ENCODE measurements at regions not wholly inside any gene's neighbourhood (a gene's known extent, or its start where the extent isn't known, plus 50 kb on each side); places are given as distances from the start of the nearest gene placed in this dataset.

GRCh38 chr5:112668911-112669310, 68.8 kb upstream of the APC start:
- no peak for DNase-seq

GRCh38 chr5:112669328-112669963, 68.2 kb upstream of the APC start:
- no peak for DNase-seq

- DNase-seq = no peak
Observed at GRCh38 chr5:112671687-112672086, 66.0 kb upstream of the APC start.

- no peak for DNase-seq
Observed at GRCh38 chr5:112681481-112681908, 56.2 kb upstream of the APC start.

GRCh38 chr5:112682621-112683061, 55.0 kb upstream of the APC start:
- DNase-seq = no peak

- no peak for DNase-seq
Observed at GRCh38 chr5:112684121-112684520, 53.6 kb upstream of the APC start.

GRCh38 chr5:112684737-112685136, 52.9 kb upstream of the APC start:
- no peak for DNase-seq

- no peak for DNase-seq
Observed at GRCh38 chr5:112685386-112685785, 52.3 kb upstream of the APC start.

- no peak for DNase-seq
Observed at GRCh38 chr5:112685931-112686330, 51.8 kb upstream of the APC start.

- DNase-seq = no peak
Observed at GRCh38 chr5:112686675-112687074, 51.0 kb upstream of the APC start.

GRCh38 chr5:112687306-112687705, 50.4 kb upstream of the APC start:
- DNase-seq = no peak
